ENCODE measurements at regions not wholly inside any gene's neighbourhood (a gene's known extent, or its start where the extent isn't known, plus 50 kb on each side); places are given as distances from the start of the nearest gene placed in this dataset.

DNA sequence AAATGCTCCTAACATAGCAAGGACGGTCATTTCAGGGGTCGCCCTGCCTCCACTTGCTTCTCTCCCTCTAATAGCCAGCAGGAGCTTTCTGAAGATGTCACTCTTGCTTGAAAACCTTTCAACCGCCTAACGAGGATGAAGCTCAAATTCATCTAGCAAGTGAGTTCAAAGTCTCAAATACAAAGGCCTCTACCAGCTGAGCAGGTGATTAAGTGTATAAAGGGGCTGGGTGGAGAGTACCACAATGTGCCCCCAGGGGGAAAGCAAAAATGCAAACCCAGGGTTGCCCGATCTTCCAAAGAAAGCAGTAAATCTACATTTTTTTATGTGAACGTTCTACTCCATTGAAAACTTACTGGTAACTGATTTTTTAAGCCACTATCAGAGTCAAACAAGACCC lies 50.4 kb upstream of the GRIP2 start:
- DNase-seq (ENCODE audit: low spot score): no peak

DNA sequence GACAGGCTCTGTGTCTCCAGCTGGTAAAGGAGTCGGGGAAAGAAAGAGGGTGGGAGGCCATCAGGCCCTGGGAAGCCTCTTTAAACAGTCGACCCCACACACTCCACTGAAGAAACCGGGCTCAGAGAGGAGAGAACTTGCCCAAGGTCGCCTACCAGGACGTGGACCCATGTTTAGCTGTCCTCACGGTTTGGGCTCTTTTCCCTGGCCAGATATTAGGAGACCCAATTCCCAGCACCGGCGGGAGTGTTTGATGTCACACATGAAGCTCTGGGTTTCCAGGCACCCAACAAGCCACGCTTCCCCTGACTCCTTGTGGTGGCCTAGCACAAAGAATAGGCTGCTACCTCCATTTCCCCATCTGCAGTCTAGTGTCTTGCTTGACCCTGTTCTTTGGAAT lies 52.2 kb upstream of the GRIP2 start:
- no peak for DNase-seq (ENCODE audit: low spot score)

DNA sequence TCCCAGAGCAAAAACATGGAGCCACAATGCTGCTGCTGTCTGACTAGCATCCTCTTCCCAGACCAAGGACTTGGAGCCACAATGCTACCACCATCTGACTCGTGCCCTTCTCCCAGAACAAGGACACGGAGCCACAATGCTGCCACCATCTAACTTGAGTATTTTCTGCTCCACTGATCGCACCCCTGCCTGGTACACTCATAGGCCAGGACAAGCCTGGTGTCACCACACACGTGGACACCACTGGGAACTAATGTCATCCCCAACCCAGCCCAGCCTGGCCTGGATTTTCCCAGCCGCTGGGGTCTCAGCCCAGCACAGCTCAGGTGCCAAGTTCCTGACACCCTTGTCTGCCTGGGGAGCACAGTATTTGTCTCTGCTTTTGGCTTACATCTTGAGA lies 52.7 kb upstream of the GRIP2 start:
- DNase-seq (ENCODE audit: low spot score): no peak

DNA sequence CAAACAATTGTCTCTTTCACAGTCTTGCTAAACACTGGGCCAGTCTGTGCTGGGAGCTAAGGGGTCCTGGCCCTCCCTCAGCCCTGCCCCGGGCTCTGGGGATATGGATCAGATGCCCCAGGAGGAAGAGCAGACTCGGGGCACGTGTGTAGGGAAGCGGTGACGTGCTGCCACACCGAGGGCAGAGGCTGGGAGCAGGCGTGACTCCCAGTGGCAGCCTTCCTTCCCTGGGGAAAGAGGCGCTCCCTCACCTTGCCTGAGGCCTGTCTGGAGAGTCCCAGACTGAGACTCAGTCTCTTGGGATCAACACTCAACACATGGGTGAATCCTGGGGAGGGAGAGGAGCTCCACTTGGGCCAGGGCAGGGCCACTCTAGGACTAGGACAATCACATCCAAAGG lies 54.1 kb upstream of the GRIP2 start:
- no peak for DNase-seq (ENCODE audit: low spot score)

DNA sequence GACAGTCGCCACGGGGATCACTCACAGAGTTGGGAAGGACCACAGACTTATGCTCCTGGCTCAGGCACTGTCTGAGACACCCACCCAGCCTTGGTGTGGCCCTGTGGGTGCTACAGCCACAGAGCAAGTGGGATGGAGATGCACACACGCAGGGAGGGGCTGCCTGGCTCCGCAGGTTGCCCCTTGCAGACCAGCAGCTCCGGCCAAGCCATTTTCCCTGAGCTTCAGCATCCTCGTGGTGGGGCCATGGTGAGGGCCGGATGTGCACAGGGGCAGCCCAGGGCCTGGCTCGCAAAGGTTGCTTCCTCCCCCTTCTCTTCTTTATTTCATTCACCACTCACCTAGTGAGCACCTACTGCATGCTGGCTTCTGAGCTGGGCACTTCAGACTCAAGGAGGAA lies 55.4 kb upstream of the GRIP2 start:
- no peak for DNase-seq (ENCODE audit: low spot score)

DNA sequence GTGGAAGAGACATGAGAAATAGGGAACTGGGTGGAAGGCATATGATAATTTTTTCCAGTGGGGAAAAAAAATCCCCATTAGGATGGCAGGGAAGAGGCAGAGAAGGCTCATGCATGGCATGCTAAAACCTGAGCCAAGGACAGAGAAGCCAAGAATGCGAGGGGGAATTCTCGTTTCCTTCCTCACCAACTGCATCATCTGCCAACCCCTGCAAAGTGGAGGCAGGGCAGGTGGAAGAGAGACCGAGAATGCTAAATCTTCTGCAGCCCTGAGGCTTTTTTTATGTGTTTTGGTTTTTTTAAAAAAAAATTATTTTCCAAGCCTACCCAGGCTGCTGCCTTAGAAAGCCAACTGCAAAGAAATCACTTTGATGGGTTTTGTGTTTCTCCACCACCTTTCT lies 54.3 kb upstream of the CCDC174 start:
- no peak for DNase-seq (ENCODE audit: low spot score)

DNA sequence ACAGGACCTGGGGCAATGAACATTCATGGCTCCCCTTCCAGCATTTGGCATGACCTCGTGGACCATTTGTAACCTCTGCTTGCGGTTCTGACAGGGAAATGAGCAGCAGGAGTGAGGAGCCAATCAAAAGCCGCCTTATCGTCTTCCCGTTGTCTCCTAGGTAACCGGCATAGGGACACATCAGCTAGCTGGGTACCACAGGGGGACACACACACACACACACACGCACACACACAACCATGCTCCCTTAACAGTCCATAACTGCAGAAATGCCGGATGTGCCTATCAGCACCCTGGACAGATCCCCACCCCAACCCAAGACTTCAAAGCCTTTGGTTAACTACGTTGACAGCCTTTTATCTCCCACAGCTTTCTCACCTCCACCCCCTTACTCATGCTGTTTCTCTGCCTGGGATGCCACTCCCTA lies 53.4 kb upstream of the CCDC174 start:
- DNase-seq (ENCODE audit: low spot score): peak; percentile 33

DNA sequence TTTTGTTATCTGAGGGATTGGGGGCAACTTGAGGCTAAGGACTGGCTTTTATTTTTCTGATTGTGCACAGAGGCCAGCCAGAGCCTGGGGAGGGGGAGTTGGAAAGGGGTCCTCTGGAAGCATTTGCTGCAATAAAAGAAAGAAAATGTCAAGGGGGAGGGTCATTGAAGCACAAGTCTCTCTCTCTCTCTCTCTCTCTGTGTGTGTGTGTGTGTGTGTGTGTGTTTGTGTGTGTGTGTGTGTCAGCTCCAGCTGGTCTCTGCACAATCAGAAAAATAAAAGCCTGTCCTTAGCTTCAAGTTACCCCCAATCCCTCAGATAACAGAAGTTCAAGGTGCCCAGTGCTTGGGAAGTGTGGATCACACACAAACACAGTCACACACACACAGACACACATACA lies 52.1 kb upstream of the CCDC174 start:
- no peak for DNase-seq (ENCODE audit: low spot score)

DNA sequence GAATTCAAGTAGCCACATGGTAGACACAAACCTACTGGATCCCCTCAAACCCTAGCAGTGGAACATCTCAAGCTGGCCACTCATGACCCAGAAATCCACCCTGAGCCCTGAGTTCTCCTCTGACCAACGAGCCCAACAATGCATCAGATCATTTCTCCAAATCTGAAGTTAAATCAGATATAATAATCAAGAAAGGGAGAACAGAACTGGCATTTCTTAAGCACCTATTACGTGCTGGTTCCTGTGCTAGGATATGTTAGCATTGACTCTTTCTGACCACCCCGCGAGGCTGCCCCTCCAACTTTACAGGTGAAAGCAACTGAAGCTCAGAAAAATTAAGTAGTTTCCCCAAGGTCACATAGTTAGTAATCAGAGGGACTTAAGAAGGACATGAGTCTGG lies 51.5 kb upstream of the CCDC174 start:
- DNase-seq (ENCODE audit: low spot score): no peak

DNA sequence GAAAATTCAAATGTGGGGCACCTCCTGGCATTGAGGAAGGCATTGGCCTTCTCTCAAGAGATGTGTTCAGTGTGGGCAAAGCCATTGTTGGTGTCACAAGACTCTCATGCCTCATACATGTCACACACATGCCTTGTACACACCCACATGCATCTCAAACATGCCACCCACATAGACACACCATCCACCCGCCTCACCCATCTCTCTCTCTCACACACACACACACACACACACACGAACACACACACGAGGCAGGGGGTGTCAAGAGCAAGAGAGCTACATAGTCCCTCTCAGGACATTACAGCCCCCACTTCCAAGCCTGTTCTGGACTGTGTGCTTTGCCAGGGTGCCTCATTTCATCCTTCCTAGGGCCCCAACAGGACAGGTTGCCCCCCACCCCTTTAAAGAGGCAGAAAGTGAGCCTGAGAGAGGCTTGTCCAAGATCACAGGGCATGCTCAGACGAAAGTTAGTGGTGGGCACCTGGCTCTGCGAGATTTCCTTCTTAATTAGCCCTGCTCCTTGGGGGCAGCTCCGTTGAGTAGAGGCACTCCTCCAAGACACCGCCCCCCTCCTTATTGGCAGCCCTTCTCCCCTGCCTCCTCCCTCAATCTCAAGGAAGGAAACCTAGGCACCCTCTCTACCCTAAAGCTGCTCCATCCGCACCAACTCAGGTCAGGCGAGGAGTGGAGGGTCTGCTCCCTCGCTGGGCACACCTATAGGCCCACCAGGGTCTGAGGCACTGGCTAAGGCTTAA lies 50.5 kb upstream of the CCDC174 start:
- DNase-seq (ENCODE audit: low spot score): no peak

DNA sequence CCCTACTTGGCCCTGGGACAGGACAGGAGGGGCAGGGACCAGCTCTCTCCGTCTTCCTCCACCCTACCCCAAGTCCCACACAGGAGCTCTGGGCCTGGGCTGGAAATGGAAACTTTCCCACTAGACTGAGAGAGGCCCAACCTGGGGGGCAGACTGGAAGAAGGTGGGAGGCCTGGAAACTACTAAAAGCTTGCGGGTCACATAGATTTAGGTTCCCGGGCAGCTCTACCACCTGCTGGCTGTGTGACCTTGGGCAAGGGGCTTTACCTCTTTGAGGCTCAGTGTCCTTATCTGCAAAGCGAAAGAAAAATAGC lies 49.9 kb upstream of the CCDC174 start:
- no peak for DNase-seq (ENCODE audit: low spot score)

Data from kidney tubule cell (primary cell).